Psoas muscle (tissue), 7 donors: ENCODE measurements at regions not wholly inside any gene's neighbourhood (a gene's known extent, or its start where the extent isn't known, plus 50 kb on each side); places are given as distances from the start of the nearest gene placed in this dataset.

Experiments
- ATAC-seq, 4 donors: fragments of 200-7000 bp; cut with Tn5 transposase; one replicate each; pipeline ENCODE4 v1.9.1; 2020; ENCODE audit warnings: moderate library complexity in 3 of 4, mild to moderate bottlenecking in 2 of 4
- DNase-seq, 2 donors: peaks; one replicate each; pipeline ENCODE4 v3.0.0-alpha.2; 2020
- H3K27ac ChIP-seq: fragments of 200-600 bp; one replicate; pipeline ENCODE4 v1.8.0; 2022
- H3K27me3 ChIP-seq, 3 donors: fragments of 200-600 bp in 1 of 3; one replicate each; pipeline versions ENCODE4 v1.6.1 to v1.8.0; 2013 to 2022; ENCODE audit warnings: low read length in 2 of 3, mild to moderate bottlenecking in 2 of 3, moderate library complexity in 1 of 3; ENCODE audit not compliant: insufficient read depth in 3 of 3
- H3K36me3 ChIP-seq, 2 donors: fragments of 200-600 bp in 1 of 2; one replicate each; pipeline versions ENCODE4 v1.6.1 to v1.8.0; 2013 to 2022; ENCODE audit warnings: low read depth in 1 of 2, mild to moderate bottlenecking in 1 of 2, moderate library complexity in 1 of 2; ENCODE audit not compliant: insufficient read depth in 1 of 2
- H3K4me1 ChIP-seq: fragments of 200-600 bp; one replicate; pipeline ENCODE4 v1.8.0; 2022
- H3K4me3 ChIP-seq: fragments of 200-600 bp; one replicate; pipeline ENCODE4 v1.8.0; 2022; ENCODE audit warnings: mild to moderate bottlenecking
- H3K9me3 ChIP-seq: fragments of 200-600 bp; one replicate; pipeline ENCODE4 v1.8.0; 2022
- WGBS, 3 donors: extraction: QIAGEN DNeasy Blood & Tissue Kit; methylation state at CpG; one replicate each; pipeline versions ENCODE4 v1.1.6 to v1.1.7; 2013; 5-methylcytosine and 5-hydroxymethylcytosine counted together
- intact Hi-C, 2 donors: fragments of 100-400 bp; cut with DNase I; formaldehyde crosslinking; loops; one replicate each; pipeline versions ENCODE4 v1.11.0 to v1.14.2; 2022
- TF ChIP-seq, protein P1 (sequence below): fragments of 200-600 bp; IDR thresholded peaks from one replicate; pipeline ENCODE4 v1.8.0; 2022; ENCODE audit warnings: antibody characterized with exemption
- donor health status: healthy with polysubstance abuse.
- donor health status: DM: no; HTN: no; CAD: no; lungs with moderate emphysema.
- donor health status: Bipolar disorder and iron deficiency.
- donor health status: healthy.
- donor health status: DM: yes; HTN: yes; CAD: no.
- donor health status: DM: no; HTN: no; CAD: no.
- donor health status: DM: yes; HTN: yes; CAD: no.

DNA sequence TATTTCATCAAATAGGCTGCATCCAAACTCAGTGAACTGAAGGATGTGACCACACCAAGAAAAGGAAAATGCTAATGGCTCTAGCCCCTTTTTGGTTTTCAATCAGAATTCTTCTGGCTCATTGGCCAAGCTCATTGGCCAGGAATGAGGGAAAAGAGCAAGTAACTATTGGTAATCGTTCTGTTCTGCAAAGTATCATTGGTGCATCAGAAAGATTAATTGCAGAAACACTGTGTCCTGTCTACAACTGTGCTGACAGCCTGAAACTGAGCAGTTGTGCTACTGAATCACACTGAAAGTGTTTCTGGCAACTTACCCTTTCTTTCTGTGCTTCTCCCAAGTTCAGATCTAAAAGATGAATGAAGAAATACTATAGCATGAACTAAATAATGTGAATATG lies 116.4 kb upstream of the ROBO2 start:
- 37 to 59% (median 52%) methylated on average over 1 of the region's 1 CpG for WGBS, 3 donors
- no peaks in the 10 kb centered on the region for H3K4me1 ChIP-seq
- TF ChIP-seq, protein P1, sequence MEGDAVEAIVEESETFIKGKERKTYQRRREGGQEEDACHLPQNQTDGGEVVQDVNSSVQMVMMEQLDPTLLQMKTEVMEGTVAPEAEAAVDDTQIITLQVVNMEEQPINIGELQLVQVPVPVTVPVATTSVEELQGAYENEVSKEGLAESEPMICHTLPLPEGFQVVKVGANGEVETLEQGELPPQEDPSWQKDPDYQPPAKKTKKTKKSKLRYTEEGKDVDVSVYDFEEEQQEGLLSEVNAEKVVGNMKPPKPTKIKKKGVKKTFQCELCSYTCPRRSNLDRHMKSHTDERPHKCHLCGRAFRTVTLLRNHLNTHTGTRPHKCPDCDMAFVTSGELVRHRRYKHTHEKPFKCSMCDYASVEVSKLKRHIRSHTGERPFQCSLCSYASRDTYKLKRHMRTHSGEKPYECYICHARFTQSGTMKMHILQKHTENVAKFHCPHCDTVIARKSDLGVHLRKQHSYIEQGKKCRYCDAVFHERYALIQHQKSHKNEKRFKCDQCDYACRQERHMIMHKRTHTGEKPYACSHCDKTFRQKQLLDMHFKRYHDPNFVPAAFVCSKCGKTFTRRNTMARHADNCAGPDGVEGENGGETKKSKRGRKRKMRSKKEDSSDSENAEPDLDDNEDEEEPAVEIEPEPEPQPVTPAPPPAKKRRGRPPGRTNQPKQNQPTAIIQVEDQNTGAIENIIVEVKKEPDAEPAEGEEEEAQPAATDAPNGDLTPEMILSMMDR: no peak
- no peak overlapping the region for H3K4me3 ChIP-seq
- DNase-seq (no peak), ATAC-seq (no peak)
- no peak overlapping the region for H3K27ac ChIP-seq
- H3K36me3 ChIP-seq: no peaks in the 10 kb centered on the region
- H3K9me3 ChIP-seq: peaks cover 9% of the 10 kb centered on the region
- intact Hi-C loops: no loop called here
- no peaks in the 10 kb centered on the region for H3K27me3 ChIP-seq

DNA sequence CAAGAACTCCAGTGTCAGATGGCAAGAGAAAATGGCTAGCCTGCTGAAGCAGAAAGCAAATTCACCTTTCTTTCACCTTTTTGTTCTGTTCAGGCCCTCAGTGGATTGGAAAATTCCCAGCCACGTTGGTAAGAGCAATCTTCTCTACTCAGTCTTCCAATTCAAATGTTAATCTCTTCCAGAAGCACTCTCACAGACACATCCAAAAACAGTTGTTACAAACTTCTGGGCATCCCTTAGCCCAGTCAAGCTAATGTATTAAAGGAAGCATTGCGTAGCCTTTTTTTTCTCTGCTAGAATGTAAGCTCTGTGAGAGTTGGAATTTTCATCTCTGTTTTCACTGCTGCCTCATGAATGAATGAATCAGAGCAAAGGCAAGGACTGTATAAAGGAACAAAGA lies 109.2 kb upstream of the ROBO2 start:
- ATAC-seq: no peak
- 50 to 55% (median 52%) methylated on average over 2 of the region's 2 CpGs for WGBS, 3 donors
- H3K9me3 ChIP-seq: peaks cover 4% of the 10 kb centered on the region

DNA sequence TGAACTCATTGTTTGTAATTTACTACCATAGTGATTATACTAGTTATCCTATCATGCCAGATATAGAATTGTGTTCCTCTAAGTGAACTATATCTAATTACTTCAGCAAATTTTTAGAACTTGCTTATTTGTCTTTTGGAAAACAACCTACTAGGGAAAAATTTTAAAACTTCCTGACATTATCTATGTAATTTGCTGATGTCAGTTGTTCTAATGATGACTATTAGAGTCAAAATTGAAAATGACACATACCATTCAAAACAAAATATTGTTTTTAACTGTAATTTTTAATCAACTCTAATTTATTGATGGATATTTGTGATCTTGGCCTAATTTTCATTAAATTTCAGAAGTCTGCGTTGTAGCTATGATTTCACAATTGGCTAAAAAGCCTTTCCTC lies 106.7 kb upstream of the ROBO2 start:
- DNase-seq (no peak), ATAC-seq (no peak)
- TF ChIP-seq, protein P1: no peak
- WGBS, 3 donors: 28 to 95% (median 47%) methylated on average over 1 of the region's 1 CpG
- Histone ChIP-seq H3K27me3 (no peaks in the 10 kb centered on the region), H3K9me3 (peaks cover 4% of the 10 kb centered on the region), H3K4me1 (no peaks in the 10 kb centered on the region), H3K27ac (no peak overlapping the region), H3K4me3 (no peak overlapping the region), H3K36me3 (no peaks in the 10 kb centered on the region)
- intact Hi-C loops: no loop called here

More for the DNA sequence above, 109.2 kb upstream of the ROBO2 start:
- TF ChIP-seq, protein P1: no peak
- H3K27me3 ChIP-seq: no peaks in the 10 kb centered on the region
- H3K36me3 ChIP-seq: no peaks in the 10 kb centered on the region
- no peak for DNase-seq
- intact Hi-C loops: no loop called here
- no peak overlapping the region for H3K4me3 ChIP-seq
- no peaks in the 10 kb centered on the region for H3K4me1 ChIP-seq
- no peak overlapping the region for H3K27ac ChIP-seq

DNA sequence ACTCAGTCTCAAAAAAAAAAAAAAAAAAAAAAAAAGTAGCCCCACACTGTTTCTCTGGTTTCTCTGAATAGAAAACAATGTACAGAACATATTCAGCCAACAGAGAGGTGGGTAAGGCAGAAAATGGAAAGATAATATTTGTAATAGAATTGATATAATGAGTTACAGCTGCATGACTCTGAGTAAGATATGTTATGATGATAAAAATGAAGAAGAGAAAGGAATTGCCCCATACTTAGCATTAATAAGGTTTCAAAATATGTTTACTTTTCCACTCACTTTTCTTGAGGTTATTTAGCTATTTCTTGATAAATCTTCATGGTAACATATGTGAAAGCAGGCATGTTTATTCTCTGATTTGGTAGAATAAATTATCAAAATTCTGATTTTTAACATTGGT lies 100.9 kb upstream of the ROBO2 start:
- DNase-seq: no peak
- TF ChIP-seq, protein P1: no peak
- peaks cover 4% of the 10 kb centered on the region for H3K9me3 ChIP-seq
- ATAC-seq: no peak
- no peaks in the 10 kb centered on the region for H3K27me3 ChIP-seq
- intact Hi-C loops: no loop called here
- no peaks in the 10 kb centered on the region for H3K4me1 ChIP-seq
- no peak overlapping the region for H3K4me3 ChIP-seq
- no peak overlapping the region for H3K27ac ChIP-seq
- no peaks in the 10 kb centered on the region for H3K36me3 ChIP-seq

DNA sequence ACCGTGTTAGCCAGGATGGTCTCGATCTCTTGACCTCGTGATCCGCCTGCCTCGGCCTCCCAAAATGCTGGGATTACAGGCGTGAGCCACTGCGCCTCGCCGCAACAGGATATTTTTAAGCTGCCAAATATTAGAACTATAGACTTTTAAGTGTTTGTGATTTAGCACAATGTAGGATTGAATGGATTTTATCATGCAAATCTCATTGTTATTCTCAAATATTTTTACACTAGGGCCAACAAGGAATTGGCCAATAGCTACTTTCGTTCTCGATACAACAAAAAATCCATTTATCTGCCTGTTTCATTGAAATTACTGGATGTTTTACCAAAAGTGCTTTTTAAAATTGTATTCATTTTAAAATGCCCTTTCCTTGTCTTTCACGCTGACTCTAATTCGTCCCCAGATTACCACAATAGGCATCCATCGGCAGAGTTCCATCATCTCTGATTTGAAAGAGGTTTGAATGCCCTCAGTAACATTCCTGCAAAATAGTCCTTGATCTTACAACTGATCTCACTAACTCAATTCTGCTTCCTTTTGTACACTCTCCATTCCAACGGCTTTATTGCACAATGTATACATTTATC lies 99.6 kb upstream of the ROBO2 start:
- H3K4me1 ChIP-seq: no peaks in the 10 kb centered on the region
- TF ChIP-seq, protein P1: no peak

More for the DNA sequence above, 99.6 kb upstream of the ROBO2 start:
- no peak for ATAC-seq
- no peaks in the 10 kb centered on the region for H3K27me3 ChIP-seq
- peaks cover 4% of the 10 kb centered on the region for H3K9me3 ChIP-seq
- no peak for DNase-seq
- no peaks in the 10 kb centered on the region for H3K36me3 ChIP-seq
- no peak overlapping the region for H3K27ac ChIP-seq
- WGBS, 3 donors: 91 to 95% (median 91%) methylated on average over 14 to 15 of the region's 15 CpGs
- H3K4me3 ChIP-seq: no peak overlapping the region
- intact Hi-C loops: no loop called here
